SK-N-SH treated with all-trans-retinoic acid at 6 μM for 48 hours (cell line): ENCODE measurements at regions not wholly inside any gene's neighbourhood (a gene's known extent, or its start where the extent isn't known, plus 50 kb on each side); places are given as distances from the start of the nearest gene placed in this dataset.

Experiments
- ARNTL ChIP-seq: fragments of 450-650 bp; formaldehyde crosslinking; IDR thresholded peaks from 2 replicates; pipeline ENCODE4 v1.5.0; 2020; ENCODE audit warnings: low read depth, mild to moderate bottlenecking, moderate library complexity, borderline replicate concordance
- BACH2 ChIP-seq: fragments of 250-450 bp; sonication (Bioruptor Pico); IDR thresholded peaks from 2 replicates; pipeline ENCODE4 v1.9.0; 2021; ENCODE audit warnings: mild to moderate bottlenecking, borderline replicate concordance
- CSDC2 ChIP-seq: fragments of 250-450 bp; sonication (Bioruptor Pico); IDR thresholded peaks from 2 replicates; pipeline ENCODE4 v1.5.0; 2020; ENCODE audit warnings: mild to moderate bottlenecking, moderate library complexity
- ESRRG ChIP-seq: fragments of 250-450 bp; sonication (Bioruptor Pico); IDR thresholded peaks from 2 replicates; pipeline ENCODE4 v1.6.1; 2021; ENCODE audit warnings: mild to moderate bottlenecking
- ISL1 ChIP-seq: fragments of 250-450 bp; sonication (Bioruptor Pico); IDR thresholded peaks from 2 replicates; pipeline ENCODE4 v2.1.2; 2022; ENCODE audit warnings: mild to moderate bottlenecking, moderate library complexity
- RARB ChIP-seq: fragments of 250-450 bp; sonication (Bioruptor Pico); IDR thresholded peaks from 2 replicates; pipeline ENCODE4 v1.8.0; 2021; ENCODE audit warnings: mild to moderate bottlenecking, moderate library complexity
- TCF4 ChIP-seq: fragments of 250-450 bp; sonication (Bioruptor Pico); IDR thresholded peaks from 2 replicates; pipeline ENCODE4 v1.8.0; 2021; ENCODE audit warnings: mild to moderate bottlenecking, moderate library complexity, borderline replicate concordance
- ZFP3 ChIP-seq: fragments of 250-450 bp; sonication (Bioruptor Pico); IDR thresholded peaks from 2 replicates; pipeline ENCODE4 v1.5.0; 2020; ENCODE audit warnings: mild to moderate bottlenecking, moderate library complexity
- ZFP30 ChIP-seq: fragments of 450-650 bp; formaldehyde crosslinking; IDR thresholded peaks from 2 replicates; pipeline ENCODE4 v1.5.0; 2022; ENCODE audit warnings: mild to moderate bottlenecking, moderate library complexity
- ZNF8 ChIP-seq: fragments of 450-650 bp; formaldehyde crosslinking; IDR thresholded peaks from 2 replicates; pipeline ENCODE4 v1.5.0; 2020; ENCODE audit warnings: mild to moderate bottlenecking, moderate library complexity
- TF ChIP-seq, protein P1 (sequence below): fragments of 250-450 bp; sonication (Bioruptor Pico); IDR thresholded peaks from 2 replicates; pipeline ENCODE4 v1.5.1; 2021; ENCODE audit warnings: mild to moderate bottlenecking, moderate library complexity
- TF ChIP-seq, protein P2 (sequence below): fragments of 250-450 bp; sonication (Bioruptor Pico); IDR thresholded peaks from 2 replicates; pipeline ENCODE4 v1.8.0; 2020; ENCODE audit warnings: mild to moderate bottlenecking, moderate library complexity, borderline replicate concordance
- TF ChIP-seq, protein P3 (sequence below): fragments of 250-450 bp; sonication (Bioruptor Pico); IDR thresholded peaks from 2 replicates; pipeline ENCODE4 v1.5.1; 2020; ENCODE audit warnings: low read depth, mild to moderate bottlenecking, moderate library complexity
- TF ChIP-seq, protein P4 (sequence below): fragments of 250-450 bp; sonication (Bioruptor Pico); IDR thresholded peaks from 2 replicates; pipeline ENCODE4 v1.8.0; 2021; ENCODE audit warnings: low read depth, mild to moderate bottlenecking, moderate library complexity, borderline replicate concordance

GRCh38 chr1:209304166-209304565 is 279.3 kb upstream of the CAMK1G start:
- TF ChIP-seq, protein P1, sequence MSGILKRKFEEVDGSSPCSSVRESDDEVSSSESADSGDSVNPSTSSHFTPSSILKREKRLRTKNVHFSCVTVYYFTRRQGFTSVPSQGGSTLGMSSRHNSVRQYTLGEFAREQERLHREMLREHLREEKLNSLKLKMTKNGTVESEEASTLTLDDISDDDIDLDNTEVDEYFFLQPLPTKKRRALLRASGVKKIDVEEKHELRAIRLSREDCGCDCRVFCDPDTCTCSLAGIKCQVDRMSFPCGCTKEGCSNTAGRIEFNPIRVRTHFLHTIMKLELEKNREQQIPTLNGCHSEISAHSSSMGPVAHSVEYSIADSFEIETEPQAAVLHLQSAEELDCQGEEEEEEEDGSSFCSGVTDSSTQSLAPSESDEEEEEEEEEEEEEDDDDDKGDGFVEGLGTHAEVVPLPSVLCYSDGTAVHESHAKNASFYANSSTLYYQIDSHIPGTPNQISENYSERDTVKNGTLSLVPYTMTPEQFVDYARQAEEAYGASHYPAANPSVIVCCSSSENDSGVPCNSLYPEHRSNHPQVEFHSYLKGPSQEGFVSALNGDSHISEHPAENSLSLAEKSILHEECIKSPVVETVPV: no peak
- TF ChIP-seq ISL1: no peak
- TF ChIP-seq TCF4: no peak
- no peak for TF ChIP-seq RARB (CRISPR knock-in tag)
- no peak for TF ChIP-seq ZFP3 (CRISPR knock-in tag)
- TF ChIP-seq, protein P2, sequence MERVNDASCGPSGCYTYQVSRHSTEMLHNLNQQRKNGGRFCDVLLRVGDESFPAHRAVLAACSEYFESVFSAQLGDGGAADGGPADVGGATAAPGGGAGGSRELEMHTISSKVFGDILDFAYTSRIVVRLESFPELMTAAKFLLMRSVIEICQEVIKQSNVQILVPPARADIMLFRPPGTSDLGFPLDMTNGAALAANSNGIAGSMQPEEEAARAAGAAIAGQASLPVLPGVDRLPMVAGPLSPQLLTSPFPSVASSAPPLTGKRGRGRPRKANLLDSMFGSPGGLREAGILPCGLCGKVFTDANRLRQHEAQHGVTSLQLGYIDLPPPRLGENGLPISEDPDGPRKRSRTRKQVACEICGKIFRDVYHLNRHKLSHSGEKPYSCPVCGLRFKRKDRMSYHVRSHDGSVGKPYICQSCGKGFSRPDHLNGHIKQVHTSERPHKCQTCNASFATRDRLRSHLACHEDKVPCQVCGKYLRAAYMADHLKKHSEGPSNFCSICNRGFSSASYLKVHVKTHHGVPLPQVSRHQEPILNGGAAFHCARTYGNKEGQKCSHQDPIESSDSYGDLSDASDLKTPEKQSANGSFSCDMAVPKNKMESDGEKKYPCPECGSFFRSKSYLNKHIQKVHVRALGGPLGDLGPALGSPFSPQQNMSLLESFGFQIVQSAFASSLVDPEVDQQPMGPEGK (CRISPR knock-in tag): no peak
- TF ChIP-seq ARNTL (CRISPR knock-in tag): no peak
- no peak for TF ChIP-seq ZFP30 (CRISPR knock-in tag)
- TF ChIP-seq CSDC2: no peak
- no peak for TF ChIP-seq ZNF8 (CRISPR knock-in tag)
- TF ChIP-seq, protein P3, sequence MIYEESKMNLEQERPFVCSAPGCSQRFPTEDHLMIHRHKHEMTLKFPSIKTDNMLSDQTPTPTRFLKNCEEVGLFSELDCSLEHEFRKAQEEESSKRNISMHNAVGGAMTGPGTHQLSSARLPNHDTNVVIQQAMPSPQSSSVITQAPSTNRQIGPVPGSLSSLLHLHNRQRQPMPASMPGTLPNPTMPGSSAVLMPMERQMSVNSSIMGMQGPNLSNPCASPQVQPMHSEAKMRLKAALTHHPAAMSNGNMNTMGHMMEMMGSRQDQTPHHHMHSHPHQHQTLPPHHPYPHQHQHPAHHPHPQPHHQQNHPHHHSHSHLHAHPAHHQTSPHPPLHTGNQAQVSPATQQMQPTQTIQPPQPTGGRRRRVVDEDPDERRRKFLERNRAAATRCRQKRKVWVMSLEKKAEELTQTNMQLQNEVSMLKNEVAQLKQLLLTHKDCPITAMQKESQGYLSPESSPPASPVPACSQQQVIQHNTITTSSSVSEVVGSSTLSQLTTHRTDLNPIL: no peak
- TF ChIP-seq, protein P4, sequence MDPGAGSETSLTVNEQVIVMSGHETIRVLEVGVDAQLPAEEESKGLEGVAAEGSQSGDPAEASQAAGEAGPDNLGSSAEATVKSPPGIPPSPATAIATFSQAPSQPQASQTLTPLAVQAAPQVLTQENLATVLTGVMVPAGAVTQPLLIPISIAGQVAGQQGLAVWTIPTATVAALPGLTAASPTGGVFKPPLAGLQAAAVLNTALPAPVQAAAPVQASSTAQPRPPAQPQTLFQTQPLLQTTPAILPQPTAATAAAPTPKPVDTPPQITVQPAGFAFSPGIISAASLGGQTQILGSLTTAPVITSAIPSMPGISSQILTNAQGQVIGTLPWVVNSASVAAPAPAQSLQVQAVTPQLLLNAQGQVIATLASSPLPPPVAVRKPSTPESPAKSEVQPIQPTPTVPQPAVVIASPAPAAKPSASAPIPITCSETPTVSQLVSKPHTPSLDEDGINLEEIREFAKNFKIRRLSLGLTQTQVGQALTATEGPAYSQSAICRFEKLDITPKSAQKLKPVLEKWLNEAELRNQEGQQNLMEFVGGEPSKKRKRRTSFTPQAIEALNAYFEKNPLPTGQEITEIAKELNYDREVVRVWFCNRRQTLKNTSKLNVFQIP (CRISPR knock-in tag): no peak
- TF ChIP-seq ESRRG (CRISPR knock-in tag): no peak
- TF ChIP-seq BACH2 (CRISPR knock-in tag): no peak
